NCI-H1092 treated with DMSO at 0.1 percent for 48 hours (cell line): ENCODE measurements at regions not wholly inside any gene's neighbourhood (a gene's known extent, or its start where the extent isn't known, plus 50 kb on each side); places are given as distances from the start of the nearest gene placed in this dataset.

Experiments
- DNase-seq: peaks from one replicate; lab custom pipeline; 2025; lab: John Stamatoyannopoulos, UW

GRCh38 chr10:128898133-128898915 lies 568.7 kb upstream of the MGMT start:
- DNase-seq = no peak

DNA sequence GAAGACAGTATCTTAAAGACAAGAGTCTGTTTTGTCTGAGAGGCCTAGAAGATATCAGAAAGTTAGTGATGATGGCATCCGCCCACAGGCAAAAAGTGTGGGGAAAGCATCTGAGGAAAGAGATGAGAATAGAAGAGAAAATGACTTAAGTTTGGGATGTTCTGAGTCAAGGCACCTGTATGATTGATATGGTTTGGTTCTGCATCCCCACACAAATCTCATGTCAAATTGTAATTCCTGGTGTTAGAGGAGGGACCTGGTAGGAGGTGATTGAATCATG lies 568.2 kb upstream of the MGMT start:
- no peak for DNase-seq

DNA sequence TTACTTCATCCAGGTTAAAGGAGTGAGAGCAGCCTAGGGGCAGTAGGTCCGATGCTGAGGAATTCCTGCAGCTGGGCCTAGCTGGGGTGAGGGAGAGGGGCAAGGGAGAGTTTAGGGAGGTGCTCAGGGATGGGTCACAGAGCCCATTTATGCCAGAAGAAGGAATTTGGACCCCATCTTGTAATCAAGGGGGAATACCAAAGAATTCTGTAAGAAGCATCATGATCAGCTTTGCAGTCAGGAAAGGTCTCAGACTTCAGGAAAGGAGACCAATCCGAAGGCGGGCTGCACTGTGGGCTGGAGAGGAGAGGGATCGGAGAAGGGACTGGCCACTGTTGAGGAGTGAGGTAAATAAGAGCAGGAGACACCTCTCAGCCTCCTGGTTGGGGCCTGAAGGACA lies 566.6 kb upstream of the MGMT start:
- no peak for DNase-seq

GRCh38 chr10:128901236-128901635 lies 565.8 kb upstream of the MGMT start:
- no peak for DNase-seq

DNA sequence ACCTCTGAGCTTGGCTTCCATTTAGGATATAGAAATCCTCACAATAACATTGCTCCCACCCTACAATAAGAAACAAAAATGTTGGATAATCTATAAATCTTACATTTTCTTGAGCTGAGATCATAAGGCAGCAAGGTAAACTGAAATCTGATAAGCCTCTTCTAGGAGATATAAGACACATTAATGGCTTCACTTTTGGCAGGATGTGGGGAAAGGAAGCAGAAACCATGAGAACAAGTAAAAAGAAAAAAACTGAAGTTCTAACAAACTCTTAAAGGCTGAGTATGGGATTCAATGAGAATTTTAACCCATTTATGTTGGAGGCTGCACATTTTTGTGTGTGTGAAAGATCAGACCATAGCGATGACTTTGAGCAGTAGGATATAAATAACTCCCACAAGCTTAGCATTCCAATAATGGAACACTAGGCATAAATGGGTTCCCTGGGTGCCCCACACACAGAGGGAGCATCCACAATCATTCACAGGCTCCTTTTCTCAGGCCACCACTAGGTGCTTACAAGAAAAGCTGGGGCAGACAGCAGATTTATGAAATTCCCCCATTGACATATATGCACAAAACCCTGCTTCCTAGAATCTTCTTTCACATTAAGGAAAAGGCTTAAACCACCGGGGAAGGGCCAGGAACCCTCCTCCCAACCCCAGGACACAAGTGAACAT lies 564.9 kb upstream of the MGMT start:
- DNase-seq = no peak

GRCh38 chr10:128907155-128907941 lies 559.7 kb upstream of the MGMT start:
- DNase-seq = no peak

DNA sequence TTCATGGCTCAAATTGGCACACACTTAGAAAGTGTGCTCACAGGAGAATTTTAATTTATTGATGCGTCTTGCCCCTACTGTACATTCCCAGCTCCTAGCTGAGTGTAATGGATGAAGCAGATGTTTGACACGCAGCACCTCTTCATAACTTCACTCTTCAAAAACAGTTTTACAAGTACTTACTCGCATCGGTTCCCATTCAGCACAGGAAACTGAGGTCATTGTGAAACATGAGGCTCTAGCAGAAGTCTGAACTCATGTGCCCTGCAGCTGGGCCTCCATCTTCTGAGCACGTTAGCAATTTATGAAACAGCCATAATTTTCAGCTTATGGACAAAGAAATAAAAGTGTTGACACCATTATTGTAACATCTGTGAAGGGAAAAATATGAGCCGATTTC lies 558.9 kb upstream of the MGMT start:
- DNase-seq = no peak

- no peak for DNase-seq
Observed at GRCh38 chr10:128908499-128908898, 558.5 kb upstream of the MGMT start.

DNA sequence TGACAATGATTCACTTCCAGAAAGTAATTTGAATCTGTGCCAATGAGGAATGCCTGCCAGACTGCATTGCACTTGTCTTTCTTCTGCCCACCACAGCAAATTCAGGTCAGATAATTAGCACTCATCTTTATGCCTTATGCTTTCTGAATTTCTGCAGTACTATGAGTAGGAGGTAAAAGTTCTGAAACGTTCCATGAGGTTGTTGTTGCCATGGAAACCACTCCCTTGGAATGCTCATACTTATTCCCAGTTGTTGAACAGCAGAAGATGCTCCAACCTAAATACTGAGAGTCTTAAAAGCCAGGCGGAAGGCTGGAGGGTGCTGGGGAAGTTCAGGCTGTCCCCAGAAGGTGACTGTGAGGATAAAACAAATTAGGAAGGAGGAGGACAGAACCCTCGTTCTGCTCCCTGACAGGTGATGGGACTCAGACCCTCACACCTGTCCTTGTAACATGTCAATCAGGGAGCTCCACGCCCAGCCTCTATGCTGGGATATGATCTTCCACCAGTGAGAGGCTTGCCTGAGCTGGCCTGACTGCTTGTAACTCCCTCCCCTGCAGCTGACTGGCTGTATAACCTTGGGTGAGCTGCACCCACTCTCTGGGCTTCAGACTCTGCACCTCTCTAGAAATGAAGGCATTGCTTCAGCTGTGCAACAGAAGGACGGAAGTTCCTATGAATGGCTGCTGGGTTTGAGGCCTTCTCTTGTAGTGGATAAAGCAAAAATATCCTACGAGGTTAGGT lies 554.3 kb upstream of the MGMT start:
- DNase-seq = no peak

- DNase-seq = no peak
Observed at GRCh38 chr10:128914681-128915080, 552.4 kb upstream of the MGMT start.

DNA sequence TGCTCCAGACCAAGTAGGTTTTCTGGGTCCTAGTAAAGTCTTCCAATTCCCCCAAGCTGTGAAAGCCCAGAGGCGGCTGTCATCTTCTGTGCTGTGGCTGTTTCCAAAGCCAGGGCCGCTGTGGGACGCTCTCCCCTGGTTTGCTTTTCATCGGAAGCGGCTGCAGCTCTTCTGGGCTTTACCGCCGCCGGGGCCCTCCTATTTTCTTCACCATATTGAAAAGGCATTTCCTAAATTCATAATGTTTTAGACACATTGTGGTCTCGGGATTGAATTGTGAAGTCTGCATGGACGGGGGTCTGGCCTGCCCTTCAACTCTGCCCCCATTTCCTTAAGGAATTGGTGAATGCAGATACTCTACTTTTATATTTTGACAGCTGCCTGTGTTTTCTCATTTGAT lies 551.4 kb upstream of the MGMT start:
- DNase-seq = no peak

- DNase-seq = no peak
Observed at GRCh38 chr10:128916383-128916782, 550.7 kb upstream of the MGMT start.

- no peak for DNase-seq
Observed at GRCh38 chr10:128921389-128922022, 545.5 kb upstream of the MGMT start.

DNA sequence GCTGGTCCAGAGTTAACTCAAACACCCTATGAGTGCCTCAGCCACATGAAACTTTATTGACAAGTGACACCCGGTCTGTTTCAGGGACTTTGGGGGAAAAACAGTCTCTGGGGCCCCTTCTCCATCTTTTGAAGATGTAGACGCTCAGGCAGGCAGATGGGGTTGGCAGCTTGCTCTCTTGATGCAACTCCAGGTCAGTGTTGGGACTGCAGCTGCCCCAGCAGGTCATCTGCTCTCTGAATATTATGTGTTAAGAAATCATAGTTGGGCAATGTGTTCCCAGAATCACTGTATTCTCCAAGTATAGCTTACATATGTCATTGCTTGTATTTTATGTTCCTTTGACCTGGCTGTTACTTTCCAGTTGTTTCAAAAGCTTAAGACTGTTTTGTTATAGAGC lies 544.9 kb upstream of the MGMT start:
- DNase-seq = no peak

DNA sequence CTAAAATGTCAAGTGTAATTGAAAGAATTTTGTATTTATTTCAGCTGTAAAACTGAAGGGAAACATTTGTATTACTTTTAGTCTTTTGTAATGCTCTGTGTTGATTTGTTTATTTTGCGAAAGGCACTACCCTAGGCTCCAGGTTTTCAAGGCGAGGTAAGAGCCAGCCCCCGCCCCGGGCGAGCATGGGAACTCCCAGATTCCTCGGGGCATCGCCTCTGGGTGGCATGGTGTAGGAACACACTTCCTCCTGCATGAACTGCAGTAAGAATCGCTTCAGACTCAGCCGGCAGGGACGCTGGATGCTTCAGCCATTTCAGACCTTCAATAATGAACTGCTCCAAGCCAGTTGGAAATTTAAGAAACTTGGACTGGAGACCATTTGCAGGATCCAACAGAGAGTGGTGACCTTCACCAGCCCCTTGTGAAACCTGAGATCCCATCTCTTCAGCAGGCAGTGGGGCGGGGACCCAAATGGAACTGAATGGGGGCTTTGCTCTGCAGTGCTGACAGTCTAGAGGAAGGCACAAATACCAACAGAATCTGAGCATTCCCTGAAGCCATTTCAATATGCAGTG lies 544.3 kb upstream of the MGMT start:
- DNase-seq = no peak

DNA sequence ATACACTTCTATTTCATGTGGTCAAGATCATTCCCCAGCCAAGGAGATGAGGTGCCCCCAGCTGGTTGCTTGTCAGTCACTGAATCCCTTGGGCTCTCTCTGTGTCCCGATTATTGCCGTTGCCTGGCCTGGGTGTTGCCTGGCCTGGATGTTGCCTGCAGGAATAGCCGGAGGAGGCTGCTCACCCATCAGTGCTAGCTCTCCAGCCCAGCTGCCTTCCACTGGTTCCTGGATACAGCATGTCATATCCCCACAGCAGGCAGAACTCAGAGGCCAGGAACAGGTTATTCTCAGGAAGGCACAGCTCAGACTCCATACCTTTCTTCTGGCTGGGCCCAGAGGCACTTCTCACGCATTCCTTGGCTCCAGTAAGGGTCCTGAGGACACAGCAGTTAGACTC lies 542.1 kb upstream of the MGMT start:
- no peak for DNase-seq

- no peak for DNase-seq
Observed at GRCh38 chr10:128926711-128927110, 540.3 kb upstream of the MGMT start.

- no peak for DNase-seq
Observed at GRCh38 chr10:128927497-128928161, 539.4 kb upstream of the MGMT start.

- no peak for DNase-seq
Observed at GRCh38 chr10:128928231-128928836, 538.7 kb upstream of the MGMT start.

- no peak for DNase-seq
Observed at GRCh38 chr10:128929131-128929530, 537.9 kb upstream of the MGMT start.

DNA sequence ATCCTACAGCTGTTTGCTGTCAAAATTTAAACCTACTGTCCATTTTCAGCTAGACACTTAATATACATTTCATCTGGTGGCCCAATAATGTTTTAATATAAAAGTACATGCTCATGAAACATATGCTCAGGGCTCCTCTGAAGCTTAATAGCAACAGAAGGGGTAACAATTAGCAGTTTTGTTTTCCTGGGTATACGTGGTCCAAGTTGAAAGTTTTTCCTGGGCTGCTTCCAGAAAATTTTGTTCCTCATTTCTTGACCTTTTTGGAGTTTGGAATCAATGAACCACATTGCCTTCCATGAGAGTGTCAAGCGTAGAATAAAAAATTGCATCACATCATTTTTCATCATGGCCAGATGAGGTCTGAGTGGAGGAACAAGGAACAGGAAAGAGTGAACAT lies 537.3 kb upstream of the MGMT start:
- DNase-seq = no peak
